ENCODE measurements at regions not wholly inside any gene's neighbourhood (a gene's known extent, or its start where the extent isn't known, plus 50 kb on each side); places are given as distances from the start of the nearest gene placed in this dataset.

DNA sequence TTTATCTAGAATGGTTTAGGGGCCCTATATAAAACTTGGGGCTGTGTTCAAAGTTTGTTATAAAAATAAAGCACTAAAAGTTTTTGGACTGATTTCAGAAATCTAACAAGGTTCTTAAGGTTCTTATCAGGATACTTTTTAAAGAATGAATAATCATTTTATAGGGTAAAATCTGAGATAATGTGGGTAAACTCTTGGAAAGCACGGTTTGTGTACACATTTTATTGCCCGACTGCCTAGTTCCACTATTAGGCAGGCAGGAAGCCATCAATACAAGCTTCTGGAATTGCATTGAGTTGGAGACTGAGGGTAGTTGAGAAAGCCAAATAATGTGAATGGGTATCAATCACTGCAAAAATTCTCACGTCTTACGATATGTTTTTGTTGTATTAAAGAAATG, 331.0 kb upstream of the PITX2 start:
- no peak overlapping the region for H2AFZ ChIP-seq (ENCODE audit: low read depth, low read length, severe bottlenecking)
- no peaks in the 10 kb centered on the region for H4K20me1 ChIP-seq (ENCODE audit: low read depth, low read length)
- TF ChIP-seq, protein P1, sequence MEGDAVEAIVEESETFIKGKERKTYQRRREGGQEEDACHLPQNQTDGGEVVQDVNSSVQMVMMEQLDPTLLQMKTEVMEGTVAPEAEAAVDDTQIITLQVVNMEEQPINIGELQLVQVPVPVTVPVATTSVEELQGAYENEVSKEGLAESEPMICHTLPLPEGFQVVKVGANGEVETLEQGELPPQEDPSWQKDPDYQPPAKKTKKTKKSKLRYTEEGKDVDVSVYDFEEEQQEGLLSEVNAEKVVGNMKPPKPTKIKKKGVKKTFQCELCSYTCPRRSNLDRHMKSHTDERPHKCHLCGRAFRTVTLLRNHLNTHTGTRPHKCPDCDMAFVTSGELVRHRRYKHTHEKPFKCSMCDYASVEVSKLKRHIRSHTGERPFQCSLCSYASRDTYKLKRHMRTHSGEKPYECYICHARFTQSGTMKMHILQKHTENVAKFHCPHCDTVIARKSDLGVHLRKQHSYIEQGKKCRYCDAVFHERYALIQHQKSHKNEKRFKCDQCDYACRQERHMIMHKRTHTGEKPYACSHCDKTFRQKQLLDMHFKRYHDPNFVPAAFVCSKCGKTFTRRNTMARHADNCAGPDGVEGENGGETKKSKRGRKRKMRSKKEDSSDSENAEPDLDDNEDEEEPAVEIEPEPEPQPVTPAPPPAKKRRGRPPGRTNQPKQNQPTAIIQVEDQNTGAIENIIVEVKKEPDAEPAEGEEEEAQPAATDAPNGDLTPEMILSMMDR (IDR thresholded peaks at IDR 0.05; ENCODE audit: insufficient read depth, low read length, poor library complexity, severe bottlenecking), result no peak
- no peak for TF ChIP-seq EZH2phosphoT487 (conservative IDR thresholded peaks at IDR 0.05; ENCODE audit: low read length)
- H3K79me2 ChIP-seq (ENCODE audit: insufficient read depth, low read length), result no peaks in the 10 kb centered on the region
- H3K4me2 ChIP-seq (ENCODE audit: low read depth, low read length, poor library complexity, severe bottlenecking), result no peak overlapping the region
- H3K9ac ChIP-seq (ENCODE audit: low read length), result no peak overlapping the region
- no peaks in the 10 kb centered on the region for H3K9me2 ChIP-seq (replicated peaks; ENCODE audit: insufficient read depth, low read length)
- no peaks in the 10 kb centered on the region for H3K27me3 ChIP-seq (ENCODE audit: low read length)
- no peaks in the 10 kb centered on the region for H3F3A ChIP-seq (ENCODE audit: insufficient read depth)
- H3K27ac ChIP-seq (ENCODE audit: low read depth, low read length), result no peak overlapping the region
- no peak overlapping the region for H3K4me3 ChIP-seq (ENCODE audit: insufficient read depth, low read length, poor library complexity, severe bottlenecking)
- no peaks in the 10 kb centered on the region for H3K9me3 ChIP-seq (ENCODE audit: insufficient read depth, low read length)
- H3K36me3 ChIP-seq (ENCODE audit: low read length), result no peaks in the 10 kb centered on the region

DNA sequence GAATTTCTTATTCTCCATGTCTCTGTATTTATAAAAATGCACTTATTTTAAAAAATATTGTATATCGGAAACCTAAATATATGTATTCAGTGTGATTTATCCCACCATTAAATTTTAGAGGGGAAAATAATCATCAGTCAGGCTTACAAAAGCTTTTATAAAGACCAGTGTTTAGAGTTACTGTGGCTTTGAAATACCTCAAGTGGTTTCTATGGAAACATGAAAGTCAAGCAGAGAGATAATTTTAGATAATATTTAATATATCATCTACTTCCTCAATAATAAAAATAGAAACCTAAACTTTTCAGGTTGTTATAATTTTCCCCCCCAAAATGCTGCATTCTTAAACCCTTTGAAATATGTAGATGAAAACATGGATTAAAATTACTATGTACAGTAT, 332.9 kb upstream of the PITX2 start:
- Histone ChIP-seq H2AFZ (ENCODE audit: low read depth, low read length, severe bottlenecking) (no peak overlapping the region), H3K79me2 (ENCODE audit: insufficient read depth, low read length) (no peaks in the 10 kb centered on the region), H3K36me3 (ENCODE audit: low read length) (no peaks in the 10 kb centered on the region), H3K4me2 (ENCODE audit: low read depth, low read length, poor library complexity, severe bottlenecking) (peak overlapping the region; percentile 20), H4K20me1 (ENCODE audit: low read depth, low read length) (no peaks in the 10 kb centered on the region), H3K9ac (ENCODE audit: low read length) (no peak overlapping the region), H3K4me3 (ENCODE audit: insufficient read depth, low read length, poor library complexity, severe bottlenecking) (no peak overlapping the region), H3K27me3 (ENCODE audit: low read length) (no peaks in the 10 kb centered on the region), H3F3A (ENCODE audit: insufficient read depth) (no peaks in the 10 kb centered on the region), H3K27ac (ENCODE audit: low read depth, low read length) (no peak overlapping the region), H3K9me2 (replicated peaks; ENCODE audit: insufficient read depth, low read length) (no peaks in the 10 kb centered on the region), H3K9me3 (ENCODE audit: insufficient read depth, low read length) (no peaks in the 10 kb centered on the region)
- TF ChIP-seq EZH2phosphoT487 (conservative IDR thresholded peaks at IDR 0.05; ENCODE audit: low read length), result no peak
- TF ChIP-seq, protein P1 (IDR thresholded peaks at IDR 0.05; ENCODE audit: insufficient read depth, low read length, poor library complexity, severe bottlenecking), result no peak

DNA sequence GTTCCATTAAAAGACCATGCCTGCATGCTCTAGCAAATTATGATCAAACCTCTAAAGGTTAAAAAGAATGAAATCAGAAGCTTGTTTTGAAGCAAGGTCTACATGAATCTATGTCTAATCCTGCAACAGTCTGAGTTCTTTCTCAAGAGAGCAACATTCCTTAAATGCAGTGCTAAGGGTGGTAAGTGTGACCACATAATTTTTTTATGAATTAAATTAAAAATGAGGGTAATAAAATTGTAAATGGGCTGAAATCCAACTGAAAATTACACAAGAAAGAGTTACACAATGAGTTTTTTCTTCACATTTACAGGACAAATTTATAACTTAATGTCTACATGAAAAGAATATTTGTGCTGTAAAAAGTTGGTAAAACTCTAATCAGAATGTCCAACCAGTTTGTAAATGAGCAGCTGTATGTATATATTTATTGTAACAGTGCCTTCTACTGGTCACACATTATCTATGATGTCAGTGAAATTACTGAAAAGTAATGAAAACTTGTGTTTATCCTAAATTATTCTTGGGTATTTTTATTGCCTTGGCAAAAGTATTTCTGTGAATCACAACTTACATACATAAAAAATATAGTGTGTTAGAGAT, 336.3 kb upstream of the PITX2 start:
- H3K27ac ChIP-seq (ENCODE audit: low read depth, low read length), result no peak overlapping the region
- H4K20me1 ChIP-seq (ENCODE audit: low read depth, low read length), result no peaks in the 10 kb centered on the region
- no peaks in the 10 kb centered on the region for H3K9me3 ChIP-seq (ENCODE audit: insufficient read depth, low read length)
- H3K9me2 ChIP-seq (replicated peaks; ENCODE audit: insufficient read depth, low read length), result no peaks in the 10 kb centered on the region
- H3K4me3 ChIP-seq (ENCODE audit: insufficient read depth, low read length, poor library complexity, severe bottlenecking), result no peak overlapping the region
- H3F3A ChIP-seq (ENCODE audit: insufficient read depth), result no peaks in the 10 kb centered on the region
- H3K4me2 ChIP-seq (ENCODE audit: low read depth, low read length, poor library complexity, severe bottlenecking), result no peak overlapping the region
- H3K27me3 ChIP-seq (ENCODE audit: low read length), result no peaks in the 10 kb centered on the region
- no peak overlapping the region for H2AFZ ChIP-seq (ENCODE audit: low read depth, low read length, severe bottlenecking)
- no peak for TF ChIP-seq EZH2phosphoT487 (conservative IDR thresholded peaks at IDR 0.05; ENCODE audit: low read length)
- TF ChIP-seq, protein P1 (IDR thresholded peaks at IDR 0.05; ENCODE audit: insufficient read depth, low read length, poor library complexity, severe bottlenecking), result peak; percentile 14
- no peak overlapping the region for H3K9ac ChIP-seq (ENCODE audit: low read length)
- no peaks in the 10 kb centered on the region for H3K79me2 ChIP-seq (ENCODE audit: insufficient read depth, low read length)
- no peaks in the 10 kb centered on the region for H3K36me3 ChIP-seq (ENCODE audit: low read length)
